ENCODE measurements at regions not wholly inside any gene's neighbourhood (a gene's known extent, or its start where the extent isn't known, plus 50 kb on each side); places are given as distances from the start of the nearest gene placed in this dataset.

GRCh38 chr9:84393266-84393950 is 52.9 kb upstream of the SLC28A3 start:
- DNase-seq: no peak

DNA sequence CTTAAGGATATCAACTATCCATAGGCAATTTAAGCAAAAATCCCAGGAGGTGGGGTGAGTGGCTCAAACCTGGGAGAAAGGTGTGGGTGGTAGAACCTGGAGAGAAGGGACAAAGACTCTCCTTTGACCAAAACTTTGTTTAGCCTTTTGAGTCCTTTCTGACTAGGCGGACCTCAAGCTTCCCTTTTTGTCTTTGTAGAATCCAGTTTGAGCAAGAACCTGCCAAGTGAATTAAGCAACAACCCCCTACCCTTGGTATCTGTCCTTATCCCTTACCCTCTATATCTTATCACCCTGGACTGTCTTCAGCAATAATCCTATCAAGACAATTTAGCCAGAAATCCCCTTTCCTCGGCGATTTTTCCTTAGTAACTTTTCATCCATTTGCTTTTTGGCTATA is 53.5 kb upstream of the SLC28A3 start:
- no peak for DNase-seq

GRCh38 chr9:84397151-84397728 is 56.7 kb upstream of the SLC28A3 start:
- DNase-seq: peak; percentile 76 to 88

DNA sequence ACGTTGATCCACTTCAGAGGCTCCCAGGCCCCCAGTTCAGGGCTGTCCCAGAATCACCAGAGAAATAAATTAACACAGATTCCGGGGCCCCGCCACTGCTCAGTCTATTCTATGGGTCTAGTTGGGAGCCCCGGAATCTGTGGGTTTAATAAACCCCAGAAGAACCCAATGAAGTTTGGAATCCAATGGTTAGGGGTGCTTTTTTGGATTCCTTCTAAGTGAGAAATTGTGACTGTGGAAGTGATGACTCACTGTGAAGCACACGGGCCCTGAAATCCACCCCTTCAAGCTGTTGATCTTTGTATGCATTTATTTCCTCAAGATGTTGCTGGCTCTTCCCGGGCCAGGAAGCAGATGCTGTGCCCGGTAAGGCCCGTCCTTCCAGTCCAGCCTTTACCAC is 57.3 kb upstream of the SLC28A3 start:
- no peak for DNase-seq

GRCh38 chr9:84402517-84402916 is 62.0 kb upstream of the SLC28A3 start:
- DNase-seq: no peak

GRCh38 chr9:84403288-84403687 is 62.7 kb upstream of the SLC28A3 start:
- peak; percentile 7 to 28 for DNase-seq

DNA sequence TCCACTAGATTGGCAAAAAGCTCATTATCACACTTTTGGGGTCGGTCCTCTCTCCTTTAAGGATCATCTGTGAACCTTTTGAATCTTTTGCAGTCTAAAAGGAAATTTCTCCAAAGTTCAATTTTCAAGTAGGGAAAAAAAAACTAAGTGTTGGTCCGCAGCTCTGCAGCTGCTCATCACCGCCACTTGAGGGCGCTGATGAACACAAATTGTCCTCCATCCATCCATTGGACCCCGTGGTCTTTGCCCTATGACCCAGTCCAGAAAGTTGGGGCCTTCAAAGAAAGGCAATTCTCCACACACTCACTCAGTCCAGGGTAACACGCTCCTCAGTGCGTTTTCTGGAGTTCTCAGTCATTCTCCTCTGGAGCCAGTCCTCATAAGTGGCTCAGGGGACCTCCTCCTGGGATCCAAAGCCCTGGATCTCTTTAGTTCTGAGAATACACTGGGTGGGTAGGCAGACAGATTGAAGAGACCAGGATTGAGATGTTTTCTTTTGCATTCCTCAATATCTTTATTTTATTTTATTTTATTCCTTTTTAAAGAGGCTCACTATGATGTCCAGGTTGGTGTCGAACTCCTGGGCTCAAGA is 63.6 kb upstream of the SLC28A3 start:
- DNase-seq: peak in 1 of 2 experiments; percentile 10

GRCh38 chr9:84405667-84406066 is 65.1 kb upstream of the SLC28A3 start:
- no peak for DNase-seq

DNA sequence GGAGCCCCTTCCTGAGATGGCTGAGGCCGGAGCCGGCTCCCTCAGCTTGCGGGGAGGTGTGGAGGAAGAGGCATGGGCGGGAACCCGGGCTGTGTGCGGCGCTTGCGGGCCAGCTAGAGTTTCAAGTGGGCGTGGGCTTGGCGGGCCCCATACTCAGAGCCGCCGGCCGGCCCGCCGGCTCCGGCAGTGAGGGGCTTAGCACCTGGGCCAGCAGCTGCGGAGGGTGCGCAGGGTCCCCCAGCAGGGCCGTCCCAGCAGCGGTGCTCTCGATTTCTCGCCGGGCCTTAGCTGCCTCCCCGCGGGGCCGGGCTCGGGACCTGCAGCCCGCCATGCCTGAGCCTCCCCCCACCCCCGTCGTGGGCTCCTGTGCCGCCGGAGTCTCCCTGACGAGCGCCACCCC is 67.9 kb upstream of the SLC28A3 start:
- no peak for DNase-seq

DNA sequence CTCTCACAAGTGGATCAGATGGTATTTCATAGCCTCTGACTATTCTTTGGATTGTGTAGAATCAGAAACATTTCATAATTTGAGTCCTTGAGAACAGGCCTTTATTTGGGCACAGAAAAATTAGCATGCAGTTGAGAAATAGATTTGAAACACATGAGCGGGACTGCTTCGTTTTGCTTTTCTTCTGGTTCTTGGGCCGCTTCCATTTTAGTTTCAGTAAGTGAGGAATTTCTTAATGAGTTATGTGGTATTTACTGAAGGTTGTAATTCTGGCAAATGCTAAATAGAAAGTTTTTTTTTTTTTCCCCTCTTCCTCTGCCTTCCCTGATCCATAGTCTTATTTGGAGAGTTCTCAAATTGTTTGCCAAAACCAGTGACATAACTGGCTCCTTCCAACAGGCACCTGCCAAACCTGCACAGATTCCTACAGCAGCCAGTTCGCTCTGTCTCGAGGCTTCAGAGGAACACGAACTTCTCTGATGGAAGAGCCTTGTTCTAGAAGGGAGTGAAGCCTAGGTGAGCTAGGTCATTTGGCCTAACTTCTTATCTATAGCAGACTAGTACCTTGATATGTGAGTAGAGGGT is 71.2 kb upstream of the SLC28A3 start:
- DNase-seq: no peak

GRCh38 chr9:84412654-84413053 is 72.1 kb upstream of the SLC28A3 start:
- DNase-seq: no peak

DNA sequence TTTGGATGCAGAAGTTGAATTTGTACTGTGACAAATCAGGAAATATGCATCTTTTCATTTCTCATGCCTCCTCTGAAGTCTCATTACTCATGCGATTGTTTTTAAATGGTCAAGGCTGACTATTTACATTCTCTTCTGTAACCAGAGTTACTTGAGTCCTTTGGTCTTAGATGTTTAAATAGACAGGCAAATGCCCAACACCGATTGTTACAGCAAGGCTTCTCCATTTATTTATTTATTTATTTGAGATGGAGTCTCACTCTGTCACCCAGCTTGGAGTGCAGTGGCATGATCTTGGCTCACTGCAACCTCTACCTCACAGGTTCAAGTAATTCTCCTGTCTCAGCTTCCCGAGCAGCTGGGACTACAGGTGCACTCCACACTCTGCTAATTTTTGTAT is 72.7 kb upstream of the SLC28A3 start:
- DNase-seq: no peak

DNA sequence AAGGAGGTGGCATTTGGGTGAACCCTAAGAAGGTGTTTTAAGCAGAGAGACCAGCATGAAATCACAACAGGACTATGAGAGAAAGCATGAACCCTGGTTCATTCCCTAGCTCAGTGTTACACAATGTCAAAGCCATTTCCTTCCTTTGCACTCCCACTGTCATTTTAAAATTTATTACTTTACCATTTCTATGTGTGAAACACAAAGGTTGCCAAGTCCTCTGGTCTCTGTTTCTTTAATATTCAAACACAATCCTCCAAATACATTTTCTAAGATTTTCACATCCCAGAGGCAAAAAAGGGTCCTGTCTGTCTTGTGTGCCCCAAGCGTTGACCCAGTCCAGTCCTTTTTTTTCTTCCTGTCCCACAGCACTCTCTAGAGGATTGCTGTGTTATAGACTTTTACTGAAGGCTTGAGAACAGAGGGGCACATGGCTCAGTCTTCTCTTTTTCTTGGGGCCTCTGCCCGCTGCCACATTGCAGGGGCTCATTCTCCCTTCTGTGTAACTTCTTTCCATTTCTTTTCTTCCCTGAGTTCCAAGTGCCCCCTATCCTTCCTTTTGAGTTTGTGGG is 78.6 kb upstream of the SLC28A3 start:
- no peak for DNase-seq

DNA sequence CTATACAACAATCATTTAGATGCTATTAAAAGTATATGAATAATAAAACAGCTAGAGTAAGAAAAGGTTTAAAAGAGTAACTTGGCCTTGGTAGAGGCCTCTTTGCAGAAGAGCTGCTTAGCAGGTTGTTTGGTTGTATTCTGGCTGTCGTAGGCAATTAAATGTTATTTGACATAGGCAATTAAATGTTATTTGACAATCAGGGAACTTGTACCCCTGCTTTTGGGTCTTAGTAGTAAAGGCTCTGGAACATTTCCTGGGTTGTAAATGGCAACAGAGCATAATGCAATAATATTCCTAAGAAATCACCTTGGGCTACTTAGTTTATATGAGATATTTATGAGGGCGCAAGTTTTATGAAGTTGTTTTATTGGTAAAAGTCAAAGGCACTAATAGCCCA is 84.4 kb upstream of the SLC28A3 start:
- DNase-seq: no peak

DNA sequence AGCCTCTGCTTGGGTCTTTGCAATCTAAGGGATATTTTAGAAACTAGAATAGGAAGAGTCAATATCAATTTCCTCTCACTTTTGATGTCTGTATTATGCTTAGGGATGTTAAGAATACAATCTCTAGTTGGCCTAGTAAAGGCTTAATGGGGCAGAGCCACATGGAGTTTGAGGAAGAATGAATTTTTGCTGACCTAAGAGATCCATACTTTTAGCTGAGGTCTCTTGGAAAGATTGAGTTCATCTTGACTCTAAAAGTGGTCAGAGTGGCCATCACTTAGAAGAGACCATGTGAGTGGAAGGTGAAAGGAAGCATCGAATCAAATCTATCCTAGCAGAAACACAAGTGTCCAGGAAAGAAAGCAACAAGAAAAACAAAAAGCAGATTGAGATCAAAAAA is 92.2 kb upstream of the SLC28A3 start:
- no peak for DNase-seq

DNA sequence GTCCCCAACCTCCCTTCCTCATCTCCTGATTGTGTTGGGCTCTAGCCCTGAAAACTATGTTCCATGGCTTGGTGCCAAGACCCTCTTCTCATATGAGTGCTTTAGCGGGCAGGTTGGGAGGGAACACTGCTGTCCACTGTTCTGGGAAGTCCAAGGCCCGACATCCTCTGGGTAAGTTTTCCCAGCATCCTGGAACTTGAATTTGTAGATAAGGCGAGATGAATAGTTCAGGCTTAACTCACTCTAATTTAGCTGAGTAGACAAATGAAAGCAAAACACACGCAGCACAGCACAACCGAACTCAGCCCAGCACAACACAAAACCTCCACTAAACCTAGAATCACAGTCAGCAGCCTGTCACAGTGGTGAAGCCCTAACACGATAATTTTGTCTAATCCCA is 95.3 kb upstream of the SLC28A3 start:
- no peak for DNase-seq

DNA sequence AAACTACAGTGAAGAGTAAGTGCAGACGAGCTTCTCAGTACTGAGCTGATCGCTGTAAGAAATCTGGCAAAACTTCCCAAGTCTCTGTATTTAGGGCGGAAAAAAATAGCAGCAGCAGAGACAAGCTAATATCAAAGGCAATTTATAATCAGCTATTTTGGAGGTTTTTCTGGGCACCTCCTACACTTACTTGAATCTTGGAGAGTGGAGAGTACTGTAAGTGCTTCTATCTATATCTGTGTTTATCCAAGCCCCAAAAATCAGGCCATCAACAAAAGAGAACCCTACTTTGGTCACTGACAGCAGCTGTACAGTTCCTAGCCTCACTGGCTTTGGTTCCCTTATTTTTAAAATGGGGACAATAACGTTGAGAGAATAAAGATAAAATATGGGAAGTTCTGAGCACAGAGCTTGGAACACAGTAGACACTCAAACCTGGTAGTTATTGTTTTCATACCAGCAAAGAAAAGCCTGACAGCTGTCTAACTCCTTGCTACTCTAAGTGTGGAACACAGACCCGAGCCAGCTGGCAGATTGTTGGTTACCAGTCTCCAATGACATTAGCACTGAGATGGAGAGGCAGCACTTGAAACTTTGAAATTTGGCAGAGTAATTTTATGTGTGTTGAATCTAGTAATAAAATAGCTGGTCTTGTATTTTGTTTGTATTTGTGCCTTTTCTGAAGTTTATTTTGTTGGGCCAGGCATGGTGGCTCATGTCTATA is 96.0 kb upstream of the SLC28A3 start:
- DNase-seq: no peak

DNA sequence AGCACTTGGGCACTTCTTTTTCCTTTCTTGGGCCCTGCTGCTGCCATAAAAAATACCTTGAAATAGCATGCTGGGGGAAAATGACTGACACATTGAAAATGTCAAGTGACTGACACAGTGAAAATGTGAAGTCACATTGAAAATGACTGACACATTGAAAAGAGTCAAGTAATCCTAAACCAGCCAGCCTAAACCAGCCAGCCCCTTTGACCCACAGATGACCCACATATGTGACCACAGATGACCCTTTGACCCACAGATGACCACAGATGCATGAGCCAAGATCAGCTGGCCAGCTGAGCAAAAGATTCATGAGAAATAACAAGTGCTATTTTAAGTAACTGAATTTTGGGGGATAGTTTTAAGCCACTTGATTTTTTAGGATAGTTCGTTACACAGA is 97.8 kb upstream of the SLC28A3 start:
- DNase-seq: no peak

DNA sequence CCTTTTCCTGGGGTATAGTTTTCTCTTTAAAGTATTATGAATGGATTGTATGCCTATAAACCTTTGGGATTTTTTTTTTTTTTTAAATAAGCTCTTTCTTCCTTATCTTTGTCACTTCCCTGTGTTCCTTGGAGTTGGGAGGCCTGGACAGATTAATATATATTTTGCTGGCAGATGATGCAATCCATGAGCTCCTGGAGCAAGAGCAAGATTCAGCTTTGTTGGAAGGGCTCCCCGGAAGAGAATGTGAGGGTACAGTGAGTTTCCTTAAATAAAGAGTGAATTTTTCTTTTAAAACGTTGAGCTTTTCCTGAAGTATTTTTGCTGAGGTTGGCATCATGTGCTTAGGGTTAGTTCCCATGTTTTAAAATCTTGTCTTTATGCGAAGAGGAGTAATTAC is 98.7 kb upstream of the SLC28A3 start:
- DNase-seq: no peak

DNA sequence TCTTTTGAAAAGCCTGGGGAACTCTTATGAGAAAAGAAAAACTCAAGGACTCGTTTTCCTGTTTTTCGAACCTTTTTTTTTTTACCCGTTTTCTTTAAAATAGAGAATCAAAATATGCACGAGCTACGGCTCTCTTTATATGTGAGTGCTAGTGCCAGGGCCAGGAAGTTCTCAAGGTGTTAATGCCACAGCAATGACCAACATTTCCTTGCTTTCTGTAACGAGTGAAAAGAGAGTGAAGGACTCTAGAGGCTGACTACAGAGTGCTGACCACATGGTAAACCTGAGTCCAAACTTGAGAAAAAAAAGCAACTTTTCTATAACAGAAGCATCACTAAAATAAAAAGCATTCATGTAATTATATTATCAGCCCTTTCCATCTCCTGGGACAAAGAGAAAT is 102.2 kb upstream of the SLC28A3 start:
- no peak for DNase-seq

GRCh38 chr9:84445737-84446136 is 105.2 kb upstream of the SLC28A3 start:
- no peak for DNase-seq

DNA sequence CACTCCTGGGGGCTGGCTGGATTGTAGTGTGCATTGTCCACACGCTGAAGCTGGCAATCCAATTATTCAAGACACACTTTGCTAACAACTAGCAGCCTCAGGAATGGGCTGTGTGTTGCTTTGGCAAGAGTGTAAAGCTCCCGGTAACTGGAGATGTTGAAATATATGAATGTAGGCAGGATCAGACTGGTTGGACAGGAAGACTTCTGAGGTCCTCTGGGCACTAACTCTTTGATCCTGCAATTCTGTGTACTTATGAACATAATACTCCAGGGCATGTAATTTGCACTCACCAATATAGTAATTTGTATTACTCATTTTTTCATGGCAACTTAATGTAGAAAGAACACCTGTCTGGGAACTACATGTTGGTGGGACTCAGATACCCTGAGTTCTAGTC is 106.7 kb upstream of the SLC28A3 start:
- no peak for DNase-seq

GRCh38 chr9:84450029-84450428 is 109.5 kb upstream of the SLC28A3 start:
- no peak for DNase-seq

Data from NCI-H526 (cell line).